HG02970 (cell line): ENCODE measurements at regions not wholly inside any gene's neighbourhood (a gene's known extent, or its start where the extent isn't known, plus 50 kb on each side); places are given as distances from the start of the nearest gene placed in this dataset.

Experiments
- ATAC-seq: cut with Tn5 transposase; IDR thresholded peaks from one replicate; pipeline ENCODE4 v1.9.1; 2021; ENCODE audit warnings: mild to moderate bottlenecking, moderate library complexity, moderate number of reproducible peaks; ENCODE audit not compliant: unreplicated experiment, low FRiP score

DNA sequence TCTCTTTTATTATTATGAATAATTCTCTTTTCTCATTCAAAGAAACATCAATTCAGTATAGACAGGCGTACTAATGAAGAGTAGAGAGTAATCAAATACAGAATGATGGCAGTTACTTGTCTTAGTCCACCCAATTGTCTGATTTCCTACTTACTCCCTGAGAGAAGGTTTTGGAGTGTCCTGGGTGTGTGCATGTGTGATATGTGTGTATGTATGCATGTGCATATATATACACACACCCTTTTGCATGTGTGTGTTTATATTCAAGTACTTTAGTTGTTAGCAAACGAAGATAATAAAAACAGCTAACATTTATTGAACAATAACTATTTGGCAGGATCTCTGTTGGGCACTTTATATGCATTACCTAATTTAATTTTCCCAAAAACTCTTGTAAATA is 63.2 kb upstream of the CCDC190 start:
- ATAC-seq: no peak

DNA sequence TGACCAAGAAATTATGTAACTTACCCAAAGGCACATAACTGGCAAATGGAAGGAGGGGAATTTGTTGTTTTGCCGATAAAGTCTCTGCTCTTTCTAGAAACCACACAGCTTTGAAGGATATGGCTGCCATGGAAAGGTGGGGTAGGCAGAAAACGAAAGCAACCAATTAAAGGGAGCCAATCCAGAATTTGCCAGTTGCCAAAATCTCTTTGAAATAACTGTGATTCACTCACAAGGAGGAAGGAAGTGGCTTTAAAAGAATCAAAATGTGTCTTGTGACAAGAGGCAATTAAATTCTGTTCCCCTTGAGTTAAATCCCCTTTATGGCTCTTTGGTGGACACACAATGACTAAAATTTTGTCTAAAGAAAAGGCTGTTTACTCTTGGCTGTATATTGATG is 61.2 kb upstream of the CCDC190 start:
- no peak for ATAC-seq

DNA sequence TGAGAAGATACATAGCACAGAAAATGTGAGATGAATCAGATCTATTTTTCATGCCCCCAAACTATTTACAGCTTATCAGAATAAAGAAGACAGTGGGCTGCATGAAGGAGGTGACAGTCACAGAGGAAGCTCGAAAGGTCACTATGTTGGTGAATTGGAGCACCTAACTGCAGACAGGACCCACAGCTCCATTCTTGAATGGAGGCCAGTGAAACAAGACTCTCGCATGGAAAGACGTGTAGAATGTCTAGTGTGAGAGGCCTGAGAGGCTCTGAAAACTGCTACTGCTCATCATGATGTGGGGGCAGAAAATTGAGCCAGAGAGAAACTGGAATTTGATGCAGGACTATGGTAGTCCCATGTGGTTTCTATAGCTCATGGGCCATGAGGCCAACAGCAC is 60.3 kb upstream of the CCDC190 start:
- no peak for ATAC-seq

DNA sequence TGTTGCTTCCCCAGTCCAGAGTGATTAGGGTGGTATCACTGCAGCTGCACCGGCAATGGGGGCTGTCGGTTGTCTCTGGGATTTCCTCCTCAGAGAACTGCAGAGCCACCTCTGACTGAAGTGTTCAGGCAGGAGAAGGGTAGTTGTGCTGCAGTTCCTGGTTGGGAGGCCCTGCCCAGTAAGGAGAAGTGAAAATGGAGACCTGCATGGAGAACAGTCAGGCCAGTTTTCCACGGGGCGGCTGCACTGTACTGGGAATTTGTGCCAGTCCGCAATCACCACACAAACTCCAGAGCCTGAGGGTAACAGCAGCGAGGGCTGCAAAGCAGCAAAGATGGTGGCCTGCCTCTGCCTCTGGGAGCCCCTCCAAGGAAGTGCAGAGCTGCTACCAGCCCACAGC is 58.1 kb upstream of the CCDC190 start:
- no peak for ATAC-seq

DNA sequence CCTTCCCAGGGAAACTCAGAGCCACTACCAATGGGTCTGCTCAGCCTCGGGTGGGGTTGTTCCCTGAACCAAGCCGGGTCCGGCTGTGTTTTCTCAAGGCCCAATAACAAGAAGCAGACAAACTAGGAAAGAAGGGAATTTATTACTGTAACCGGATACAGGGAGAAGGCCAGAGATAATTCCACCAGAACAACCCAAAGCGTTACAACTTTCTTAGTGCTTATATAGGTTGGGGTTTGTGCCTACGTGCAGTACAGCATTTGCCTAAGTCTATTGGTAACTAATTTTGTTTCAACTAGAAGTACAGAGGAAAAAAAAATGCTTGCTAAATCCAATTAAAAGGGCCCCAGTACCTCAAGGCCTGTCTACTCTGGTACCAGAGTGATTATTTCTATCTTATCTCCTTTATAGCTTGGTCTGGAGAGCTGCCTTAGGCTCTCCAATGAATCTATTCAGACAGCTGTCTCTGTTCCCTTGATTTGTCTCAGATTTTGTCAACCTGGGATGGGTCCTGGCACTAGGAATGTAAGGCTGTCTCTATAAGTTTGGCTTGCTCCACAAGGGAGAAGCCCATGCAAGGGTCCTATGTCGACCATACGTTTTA is 57.3 kb upstream of the CCDC190 start:
- no peak for ATAC-seq

DNA sequence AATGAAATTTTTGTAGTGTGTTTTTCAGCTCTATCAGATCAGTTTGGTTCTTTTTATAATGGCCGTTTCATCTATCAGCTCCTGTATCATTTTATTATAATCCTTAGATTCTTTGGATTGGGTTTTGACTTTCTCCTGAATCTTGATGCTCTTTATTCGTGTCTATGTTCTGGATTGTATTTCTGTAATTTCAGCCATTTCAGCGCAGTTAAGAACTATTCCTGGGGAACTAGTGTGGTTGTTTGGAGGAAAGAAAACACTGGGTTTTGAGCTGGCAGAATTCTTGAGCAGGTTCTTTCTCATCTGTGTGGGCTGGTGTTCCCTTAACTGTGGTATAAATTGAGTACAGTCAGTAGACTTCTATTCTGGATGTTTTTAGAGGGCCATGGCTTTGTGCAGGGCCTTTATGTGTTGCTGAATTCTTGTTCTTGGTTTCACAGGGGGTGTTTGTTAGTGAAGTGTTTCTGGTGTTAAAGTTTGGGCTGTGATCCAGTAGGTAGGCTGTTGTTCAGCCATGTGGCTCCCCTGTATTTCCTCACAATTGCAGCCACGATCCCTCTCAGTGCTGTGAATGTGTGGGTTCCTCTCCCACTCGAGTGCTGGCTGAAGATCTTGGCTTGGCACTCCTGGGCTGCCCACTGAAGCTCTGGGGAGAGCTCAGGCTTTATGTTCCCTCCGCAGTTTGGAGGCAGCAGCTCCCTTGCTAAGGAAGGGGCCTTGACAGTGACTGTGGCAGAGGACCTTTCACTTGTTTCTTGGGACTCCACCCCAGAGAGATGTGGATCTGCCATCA is 56.0 kb upstream of the CCDC190 start:
- ATAC-seq: no peak

DNA sequence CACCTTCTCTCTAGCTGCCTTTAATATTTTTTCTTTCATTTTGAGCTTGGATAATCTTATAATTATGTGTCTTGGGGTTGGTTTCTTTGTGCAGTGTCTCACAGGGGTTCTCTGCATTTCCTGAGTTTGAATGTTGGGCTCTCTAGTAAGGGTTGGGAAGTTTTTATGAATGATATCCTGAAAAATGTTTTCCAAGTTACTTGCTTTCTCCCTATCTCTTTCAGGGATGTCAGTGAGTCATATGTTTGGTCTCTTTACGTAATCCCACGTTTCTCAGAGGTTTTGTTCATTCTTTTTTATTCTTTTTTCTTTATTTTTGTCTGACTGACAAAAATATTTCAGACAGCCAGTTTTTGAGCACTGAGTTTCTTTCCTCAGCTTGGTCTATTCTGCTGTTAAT is 55.4 kb upstream of the CCDC190 start:
- no peak for ATAC-seq

DNA sequence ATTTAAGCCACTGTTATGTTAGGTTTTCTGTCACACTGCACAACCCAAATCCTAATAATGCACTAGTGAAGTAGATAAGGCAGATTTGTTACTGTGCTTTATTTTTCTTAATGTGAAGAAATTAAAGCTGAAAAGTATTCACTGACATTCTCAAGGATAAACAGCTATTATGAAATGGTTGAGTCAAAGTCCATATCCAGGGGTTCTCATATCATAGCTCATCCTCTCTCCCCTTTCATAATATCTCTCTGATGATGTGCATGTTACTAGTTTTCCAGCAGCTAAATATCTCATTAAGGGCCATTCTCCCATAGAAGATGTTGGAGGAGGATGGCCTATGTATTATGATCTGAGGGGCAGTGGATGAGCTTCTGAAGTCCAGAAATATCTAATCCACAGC is 53.6 kb upstream of the CCDC190 start:
- no peak for ATAC-seq

DNA sequence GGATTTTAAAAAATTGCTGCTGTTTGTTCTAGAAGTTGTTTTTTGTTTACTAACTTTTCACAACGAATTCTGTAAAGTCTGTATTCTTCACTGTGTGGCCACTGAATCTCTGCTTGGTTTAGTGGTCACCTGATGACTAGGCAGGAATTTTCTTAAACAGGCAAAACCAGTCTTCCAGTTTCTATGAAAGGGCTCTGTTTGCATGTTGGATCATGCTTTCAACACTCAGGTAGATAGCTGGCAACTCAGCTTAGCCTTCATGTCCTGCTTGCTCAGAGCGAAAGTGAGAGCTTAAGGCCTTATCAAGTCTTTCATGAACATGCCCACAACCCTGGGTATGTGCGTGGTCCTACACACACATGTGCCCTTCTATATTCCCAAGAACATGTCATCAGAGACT is 52.4 kb upstream of the CCDC190 start:
- no peak for ATAC-seq

DNA sequence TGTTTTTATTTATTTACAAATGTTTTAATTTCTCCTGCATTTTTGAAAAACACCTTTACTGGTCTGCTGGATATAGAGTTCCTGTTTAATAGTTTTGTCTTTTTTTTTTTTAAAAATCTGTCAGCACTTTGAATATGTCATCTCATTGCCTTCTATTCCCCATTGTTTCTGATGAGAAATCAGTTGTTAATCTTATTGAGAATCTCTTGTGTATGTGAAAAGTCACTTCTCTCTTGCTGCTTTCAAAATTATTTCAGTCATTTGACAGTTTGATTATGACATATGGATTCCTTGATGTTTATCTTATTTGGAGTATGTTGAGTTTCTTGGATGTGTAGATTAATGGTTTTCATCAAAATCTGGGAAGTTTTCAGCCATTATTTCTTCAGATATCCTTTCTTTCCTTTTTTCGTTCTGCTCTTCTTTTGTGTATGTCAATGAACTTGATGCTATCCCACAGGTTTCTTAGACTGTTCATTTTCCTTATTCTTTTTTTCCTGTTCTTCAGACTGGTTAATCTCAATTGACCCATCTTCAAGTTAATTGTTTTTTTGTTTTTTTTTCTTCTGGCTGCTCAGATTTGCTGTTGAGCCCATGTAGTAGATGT is 51.2 kb upstream of the CCDC190 start:
- ATAC-seq: no peak
